Pancreas (tissue), 10 donors: ENCODE measurements at regions not wholly inside any gene's neighbourhood (a gene's known extent, or its start where the extent isn't known, plus 50 kb on each side); places are given as distances from the start of the nearest gene placed in this dataset.

Experiments
- ATAC-seq, 4 donors: fragments of 200-7000 bp; cut with Tn5 transposase; one replicate each; pipeline versions ENCODE4 v1.8.0 to v1.9.1; 2020; ENCODE audit warnings: mild to moderate bottlenecking in 4 of 4, moderate library complexity in 4 of 4
- DNase-seq, 6 donors: peaks; one replicate each; pipeline ENCODE4 v3.0.0-alpha.2; 2020
- FAIRE-seq: peaks from 2 replicates; lab custom pipeline; 2012; peaks lifted over from hg19 to GRCh38; lab: Jason Lieb, UNC
- H3K27ac ChIP-seq, 4 donors: fragments of 200-600 bp; sonication (generic); 1 replicate in 3 of 4; 2 replicates in 1 of 4; pipeline versions ENCODE4 v1.5.0 to v1.8.0; 2020
- H3K27me3 ChIP-seq, 4 donors: fragments of 200-600 bp; one replicate each; pipeline ENCODE4 v1.8.0; 2021
- H3K36me3 ChIP-seq, 3 donors: fragments of 200-600 bp; sonication (generic) in 1 of 3; one replicate each; pipeline versions ENCODE4 v1.5.0 to v1.8.0; 2020 to 2021
- H3K4me1 ChIP-seq, 3 donors: fragments of 200-600 bp; one replicate each; pipeline ENCODE4 v1.8.0; 2021
- H3K4me3 ChIP-seq, 4 donors: fragments of 200-600 bp; sonication (generic) in 2 of 4; one replicate each; pipeline versions ENCODE4 v1.5.0 to v1.8.0; 2020 to 2021
- H3K9me3 ChIP-seq, 4 donors: fragments of 200-600 bp; one replicate each; pipeline ENCODE4 v1.8.0; 2021
- CTCF ChIP-seq, 4 donors: fragments of 200-600 bp; sonication (generic) in 3 of 4; IDR thresholded peaks; one replicate each; pipeline versions ENCODE4 v1.5.0 to v1.8.0; 2021; ENCODE audit warnings: antibody characterized with exemption in 4 of 4
- WGBS, 2 donors: extraction: QIAGEN DNeasy Blood & Tissue Kit; methylation state at CpG; one replicate each; pipeline ENCODE4 v1.1.7; 2013; 5-methylcytosine and 5-hydroxymethylcytosine counted together
- intact Hi-C, 3 donors: fragments of 100-400 bp; cut with DNase I; formaldehyde crosslinking; loops; one replicate each; pipeline versions ENCODE4 v1.11.1 to v1.14.2; 2022
- donor health status: healthy with polysubstance abuse.
- donor health status: DM: no; HTN: no; CAD: no; lungs with moderate emphysema.
- donor health status: DM: no; HTN: no; CAD: no.
- donor health status: control.
- donor health status: control.
- donor health status: Bipolar disorder and iron deficiency.
- donor health status: DM: yes; HTN: yes; CAD: no.
- donor health status: DM: no; HTN: no; CAD: no.
- donor health status: DM: no; HTN: no; CAD: no.
- donor health status: DM: yes; HTN: yes; CAD: no.

- Histone ChIP-seq H3K4me3 (no peak overlapping the region), H3K4me1 (no peaks in the 10 kb centered on the region), H3K27me3 (no peaks in the 10 kb centered on the region), H3K27ac (no peak overlapping the region), H3K9me3 (no peaks in the 10 kb centered on the region), H3K36me3 (no peaks in the 10 kb centered on the region)
- intact Hi-C loops, result no loop called here
- WGBS, 2 donors, result 78 to 84% methylated on average over 2 of the region's 2 CpGs
- TF ChIP-seq CTCF (IDR thresholded peaks at IDR 0.05), result no peak
- no peak for DNase-seq
- FAIRE-seq, result no peak
- ATAC-seq, result no peak
Measured at GRCh38 chr2:106293271-106293783, 99.2 kb upstream of the UXS1 start.

GRCh38 chr2:106292627-106293026 lies 98.5 kb upstream of the UXS1 start:
- Histone ChIP-seq H3K4me1 (no peaks in the 10 kb centered on the region), H3K36me3 (no peaks in the 10 kb centered on the region), H3K27ac (no peak overlapping the region), H3K4me3 (no peak overlapping the region), H3K9me3 (no peaks in the 10 kb centered on the region), H3K27me3 (no peaks in the 10 kb centered on the region)
- 75 to 87% methylated on average over 3 of the region's 3 CpGs for WGBS, 2 donors
- TF ChIP-seq CTCF (IDR thresholded peaks at IDR 0.05), result no peak
- intact Hi-C loops, result no loop called here
- ATAC-seq (no peak), FAIRE-seq (no peak), DNase-seq (no peak)

GRCh38 chr2:106288873-106289272 lies 94.8 kb upstream of the UXS1 start:
- Histone ChIP-seq H3K4me3 (no peak overlapping the region), H3K36me3 (no peaks in the 10 kb centered on the region), H3K27ac (no peak overlapping the region), H3K27me3 (no peaks in the 10 kb centered on the region), H3K4me1 (no peaks in the 10 kb centered on the region), H3K9me3 (no peaks in the 10 kb centered on the region)
- WGBS, 2 donors, result 86 to 92% methylated on average over 9 of the region's 9 CpGs
- FAIRE-seq (no peak), ATAC-seq (no peak), DNase-seq (no peak)
- intact Hi-C loops, result no loop called here
- no peak for TF ChIP-seq CTCF (IDR thresholded peaks at IDR 0.05)

GRCh38 chr2:106285237-106285829 lies 91.2 kb upstream of the UXS1 start:
- intact Hi-C loops, result no loop called here
- H3K4me3 ChIP-seq, result no peak overlapping the region
- H3K27me3 ChIP-seq, result no peaks in the 10 kb centered on the region
- H3K36me3 ChIP-seq, result no peaks in the 10 kb centered on the region
- H3K4me1 ChIP-seq, result no peaks in the 10 kb centered on the region
- H3K9me3 ChIP-seq, result no peaks in the 10 kb centered on the region
- ATAC-seq, result peak in 3 of 4 donors; percentile 56 to 92 (median 73)
- peak in 1 of 6 donors; percentile 51 for DNase-seq
- WGBS, 2 donors, result 29 to 50% methylated on average over 3 of the region's 3 CpGs
- no peak for FAIRE-seq
- no peak for TF ChIP-seq CTCF (IDR thresholded peaks at IDR 0.05)
- peak overlapping the region in 1 of 4 donors; percentile 33 for H3K27ac ChIP-seq

- peak in 1 of 4 donors; percentile 16 for ATAC-seq
- intact Hi-C loops, result no loop called here
- H3K4me1 ChIP-seq, result no peaks in the 10 kb centered on the region
- no peak for DNase-seq
- FAIRE-seq, result no peak
- H3K4me3 ChIP-seq, result no peak overlapping the region
- no peaks in the 10 kb centered on the region for H3K27me3 ChIP-seq
- no peak for TF ChIP-seq CTCF (IDR thresholded peaks at IDR 0.05)
- 77 to 78% methylated on average over 14 of the region's 14 CpGs for WGBS, 2 donors
- peak overlapping the region in 1 of 4 donors; percentile 33 for H3K27ac ChIP-seq
- no peaks in the 10 kb centered on the region for H3K9me3 ChIP-seq
- H3K36me3 ChIP-seq, result no peaks in the 10 kb centered on the region
Measured at GRCh38 chr2:106284691-106285202, 90.6 kb upstream of the UXS1 start.
